PFSK-1 (cell line): ENCODE measurements at regions not wholly inside any gene's neighbourhood (a gene's known extent, or its start where the extent isn't known, plus 50 kb on each side); places are given as distances from the start of the nearest gene placed in this dataset.

Experiments
- FOXP2 ChIP-seq: optimal IDR thresholded peaks from 2 replicates; pipeline ENCODE3; 2011; ENCODE audit warnings: borderline replicate concordance, control low read depth, inconsistent platforms; ENCODE audit not compliant: insufficient read depth; ENCODE audit errors: extremely low read length, extremely low read depth
- POLR2AphosphoS5 ChIP-seq: IDR thresholded peaks from 2 replicates; pipeline ENCODE4 v1.6.1; 2012; ENCODE audit warnings: low read depth, mild to moderate bottlenecking, control low read depth, low read length, moderate library complexity
- REST ChIP-seq, 2 experiments: IDR thresholded peaks; 2 replicates each; pipeline versions ENCODE4 v1.6.1 to v1.8.0; 2011 to 2012; ENCODE audit warnings: low read depth in 2 of 2, low read length in 2 of 2, control low read depth in 1 of 2, inconsistent platforms in 1 of 2, mild to moderate bottlenecking in 1 of 2, moderate library complexity in 1 of 2; ENCODE audit not compliant: insufficient read depth in 1 of 2
- SIN3A ChIP-seq: IDR thresholded peaks from 2 replicates; pipeline ENCODE4 v1.6.1; 2012; ENCODE audit warnings: mild to moderate bottlenecking, low read length, moderate library complexity, borderline replicate concordance; ENCODE audit not compliant: insufficient read depth
- TAF1 ChIP-seq: IDR thresholded peaks from 2 replicates; pipeline ENCODE4 v1.6.1; 2012; ENCODE audit warnings: low read length, control low read depth, borderline replicate concordance; ENCODE audit not compliant: insufficient read depth

- TF ChIP-seq SIN3A (no peak), POLR2AphosphoS5 (no peak), TAF1 (no peak), FOXP2 (no peak), REST (IDR thresholded peaks at IDR 0.05; ENCODE audit: insufficient read depth in 1 of 2, low read depth in 2 of 2, low read length in 2 of 2) (no peak)
Measured at GRCh38 chr4:14223461-14223860, 595.9 kb upstream of the BOD1L1 start.

GRCh38 chr4:14225688-14226207 is 598.2 kb upstream of the BOD1L1 start:
- TF ChIP-seq FOXP2 (no peak), SIN3A (no peak), POLR2AphosphoS5 (no peak), TAF1 (no peak), REST (IDR thresholded peaks at IDR 0.05; ENCODE audit: insufficient read depth in 1 of 2, low read depth in 2 of 2, low read length in 2 of 2) (no peak)

- TF ChIP-seq TAF1, result no peak
- TF ChIP-seq REST (IDR thresholded peaks at IDR 0.05; ENCODE audit: insufficient read depth in 1 of 2, low read depth in 2 of 2, low read length in 2 of 2), result no peak
- TF ChIP-seq FOXP2, result no peak
- no peak for TF ChIP-seq POLR2AphosphoS5
- no peak for TF ChIP-seq SIN3A
Measured at GRCh38 chr4:14233126-14233525, 605.6 kb upstream of the BOD1L1 start.

GRCh38 chr4:14234307-14234706 is 606.8 kb upstream of the BOD1L1 start:
- TF ChIP-seq TAF1, result no peak

- TF ChIP-seq FOXP2, result no peak
- TF ChIP-seq TAF1, result no peak
- TF ChIP-seq POLR2AphosphoS5, result no peak
- no peak for TF ChIP-seq SIN3A
- no peak for TF ChIP-seq REST (IDR thresholded peaks at IDR 0.05; ENCODE audit: insufficient read depth in 1 of 2, low read depth in 2 of 2, low read length in 2 of 2)
Measured at GRCh38 chr4:14236359-14236758, 608.8 kb upstream of the BOD1L1 start.
